ENCODE measurements at regions not wholly inside any gene's neighbourhood (a gene's known extent, or its start where the extent isn't known, plus 50 kb on each side); places are given as distances from the start of the nearest gene placed in this dataset.

GRCh38 chr11:30165652-30166051 lies 65.2 kb upstream of the FSHB start:
- Histone ChIP-seq H4K91ac (ENCODE audit: insufficient read depth, low read depth, low read length) (no peak overlapping the region), H2BK15ac (ENCODE audit: low read depth, low read length) (no peak overlapping the region), H3K9ac (ENCODE audit: low read depth, low read length) (no peak overlapping the region), H2BK20ac (ENCODE audit: low read depth, low read length) (no peak overlapping the region), H4K5ac (ENCODE audit: low read depth, low read length) (no peak overlapping the region), H2BK5ac (ENCODE audit: low read depth, low read length, poor library complexity, severe bottlenecking) (no peak overlapping the region), H3K4ac (ENCODE audit: low read depth, low read length) (no peak overlapping the region), H4K8ac (ENCODE audit: low read depth in 2 of 2, low read length in 2 of 2) (no peak overlapping the region), H2BK120ac (ENCODE audit: low read depth, low read length) (no peak overlapping the region), H2AFZ (replicated peaks; ENCODE audit: low read length, poor library complexity) (no peak overlapping the region), H2AK5ac (ENCODE audit: low read depth, low read length) (no peak overlapping the region), H3K79me1 (ENCODE audit: low read depth in 1 of 2, low read length in 2 of 2) (no peaks in the 10 kb centered on the region), H3K18ac (ENCODE audit: low read depth, low read length) (no peak overlapping the region), H3K27ac (ENCODE audit: insufficient read depth, low read length) (no peak overlapping the region), H4K20me1 (ENCODE audit: insufficient read depth, low read length) (no peaks in the 10 kb centered on the region), H3K4me1 (ENCODE audit: control insufficient read depth, insufficient read depth, low read length) (no peaks in the 10 kb centered on the region), H3K14ac (replicated peaks; ENCODE audit: low read depth, low read length) (no peak overlapping the region), H3K4me3 (ENCODE audit: insufficient read depth, low read depth, low read length) (no peak overlapping the region), H3K9me3 (ENCODE audit: control insufficient read depth, insufficient read depth, low read length) (no peaks in the 10 kb centered on the region), H2AK9ac (replicated peaks; ENCODE audit: low read depth, low read length, poor library complexity) (no peak overlapping the region), H3K27me3 (ENCODE audit: control insufficient read depth, insufficient read depth, low read length) (no peaks in the 10 kb centered on the region), H3K9me1 (ENCODE audit: insufficient read depth, low read length) (no peaks in the 10 kb centered on the region), H3K56ac (ENCODE audit: extremely low read depth, insufficient read depth, low read length) (no peak overlapping the region), H3K23ac (ENCODE audit: low read depth, low read length) (no peak overlapping the region), H3K4me2 (ENCODE audit: low read depth, low read length) (no peak overlapping the region), H3K36me3 (ENCODE audit: control insufficient read depth, insufficient read depth, low read length) (no peaks in the 10 kb centered on the region)
- CTCF ChIA-PET: interaction anchor here (1.0 kb wide), 1 partner anchor 22 kb away, joined by 3 read pairs; no protein-coding TSS in a partner anchor
- TF ChIP-seq USF2 (IDR thresholded peaks at IDR 0.05; ENCODE audit: low read depth, low read length) (no peak), RFX5 (IDR thresholded peaks at IDR 0.05; ENCODE audit: low read depth, low read length) (no peak), BHLHE40 (IDR thresholded peaks at IDR 0.05; ENCODE audit: low read depth, low read length) (no peak)
- intact Hi-C loops (cut with micrococcal nuclease): no loop called here
- BruUV-seq (replicated peaks): no TSS peak
- ATAC-seq (ENCODE audit: low read depth) (no peak), DNase-seq (no peak)
- in situ Hi-C loops (cut with MboI; ENCODE audit: low sequenced_read_pairs): no loop called here
- dilution Hi-C loops (cut with HindIII; ENCODE audit: low sequenced_read_pairs, unreplicated experiment): no loop called here
- no CpG with 5 or more reads among the region's 3 CpGs for WGBS, 2 experiments (ENCODE audit: extremely low coverage in 2 of 2, insufficient read length in 1 of 2)
- POLR2A ChIA-PET (ENCODE audit: unreplicated experiment): no interaction called here

Data from IMR-90 (cell line).